ENCODE measurements at regions not wholly inside any gene's neighbourhood (a gene's known extent, or its start where the extent isn't known, plus 50 kb on each side); places are given as distances from the start of the nearest gene placed in this dataset.

- TF ChIP-seq CTCF (IDR thresholded peaks at IDR 0.05): no peak
- TF ChIP-seq POLR2A (IDR thresholded peaks at IDR 0.05): no peak
Measured at GRCh38 chr2:15746703-15747550, 155.3 kb downstream of the DDX1 start.
